Stomach smooth muscle (tissue), 2 donors: ENCODE measurements at regions not wholly inside any gene's neighbourhood (a gene's known extent, or its start where the extent isn't known, plus 50 kb on each side); places are given as distances from the start of the nearest gene placed in this dataset.

Source experiments
- H3K27ac ChIP-seq: one replicate; pipeline ENCODE4 v1.7.0; 2013; ENCODE audit warnings: mild to moderate bottlenecking, low read length, inconsistent platforms
- H3K27me3 ChIP-seq, 2 donors: one replicate each; pipeline ENCODE4 v1.7.0; 2013; ENCODE audit warnings: low read length in 2 of 2; ENCODE audit not compliant: insufficient read depth in 2 of 2, control insufficient read depth in 1 of 2
- H3K36me3 ChIP-seq, 2 donors: one replicate each; pipeline ENCODE4 v1.7.0; 2013; ENCODE audit warnings: low read length in 2 of 2; ENCODE audit not compliant: control insufficient read depth in 2 of 2, insufficient read depth in 2 of 2
- H3K4me1 ChIP-seq: one replicate; pipeline ENCODE4 v1.7.0; 2013; ENCODE audit warnings: low read length; ENCODE audit not compliant: control insufficient read depth, insufficient read depth
- H3K4me3 ChIP-seq, 2 donors: one replicate each; pipeline ENCODE4 v1.7.0; 2013; ENCODE audit warnings: low read length in 2 of 2
- H3K9ac ChIP-seq, 2 donors: one replicate each; pipeline ENCODE4 v1.7.0; 2013; ENCODE audit warnings: low read length in 2 of 2, mild to moderate bottlenecking in 1 of 2
- H3K9me3 ChIP-seq, 2 donors: one replicate each; pipeline ENCODE4 v1.7.0; 2013; ENCODE audit warnings: low read length in 2 of 2; ENCODE audit not compliant: control insufficient read depth in 2 of 2
- donor health status: healthy.
- donor health status: Pancreatic carcinoma.

GRCh38 chr1:102757363-102757762, 351.0 kb downstream of the COL11A1 start:
- Histone ChIP-seq H3K36me3 (no peaks in the 10 kb centered on the region), H3K9ac (no peak overlapping the region), H3K27me3 (no peaks in the 10 kb centered on the region), H3K9me3 (peaks cover 0 to 2% of the 10 kb centered on the region in 2 donors), H3K4me1 (no peaks in the 10 kb centered on the region), H3K4me3 (no peak overlapping the region), H3K27ac (no peak overlapping the region)

- H3K27me3 ChIP-seq, result no peaks in the 10 kb centered on the region
- H3K9me3 ChIP-seq, result peaks cover 0 to 2% of the 10 kb centered on the region in 2 donors
- H3K36me3 ChIP-seq, result no peaks in the 10 kb centered on the region
- H3K4me3 ChIP-seq, result no peak overlapping the region
- no peak overlapping the region for H3K9ac ChIP-seq
- no peak overlapping the region for H3K27ac ChIP-seq
- no peaks in the 10 kb centered on the region for H3K4me1 ChIP-seq
These were observed 357.2 kb downstream of the COL11A1 start for GRCh38 chr1:102751111-102751510.

GRCh38 chr1:102742426-102742825, 365.9 kb downstream of the COL11A1 start:
- Histone ChIP-seq H3K4me1 (no peaks in the 10 kb centered on the region), H3K27ac (no peak overlapping the region), H3K9ac (no peak overlapping the region), H3K4me3 (no peak overlapping the region), H3K36me3 (no peaks in the 10 kb centered on the region), H3K9me3 (no peaks in the 10 kb centered on the region), H3K27me3 (no peaks in the 10 kb centered on the region)

GRCh38 chr1:102733491-102734236, 374.7 kb downstream of the COL11A1 start:
- Histone ChIP-seq H3K27me3 (no peaks in the 10 kb centered on the region), H3K27ac (no peak overlapping the region), H3K4me1 (no peaks in the 10 kb centered on the region), H3K4me3 (no peak overlapping the region), H3K9ac (no peak overlapping the region), H3K36me3 (no peaks in the 10 kb centered on the region), H3K9me3 (no peaks in the 10 kb centered on the region)

- Histone ChIP-seq H3K9ac (no peak overlapping the region), H3K27ac (no peak overlapping the region), H3K36me3 (no peaks in the 10 kb centered on the region), H3K27me3 (no peaks in the 10 kb centered on the region), H3K9me3 (no peaks in the 10 kb centered on the region), H3K4me1 (no peaks in the 10 kb centered on the region), H3K4me3 (no peak overlapping the region)
These were observed 375.4 kb downstream of the COL11A1 start for GRCh38 chr1:102732927-102733326.

- no peaks in the 10 kb centered on the region for H3K9me3 ChIP-seq
- no peak overlapping the region for H3K27ac ChIP-seq
- no peaks in the 10 kb centered on the region for H3K4me1 ChIP-seq
- H3K36me3 ChIP-seq, result no peaks in the 10 kb centered on the region
- H3K27me3 ChIP-seq, result no peaks in the 10 kb centered on the region
- H3K9ac ChIP-seq, result no peak overlapping the region
- H3K4me3 ChIP-seq, result no peak overlapping the region
These were observed 381.9 kb downstream of the COL11A1 start for GRCh38 chr1:102726417-102726816.

- Histone ChIP-seq H3K4me3 (no peak overlapping the region), H3K9ac (no peak overlapping the region), H3K36me3 (no peaks in the 10 kb centered on the region), H3K27ac (no peak overlapping the region), H3K27me3 (no peaks in the 10 kb centered on the region), H3K9me3 (no peaks in the 10 kb centered on the region), H3K4me1 (no peaks in the 10 kb centered on the region)
These were observed 383.6 kb downstream of the COL11A1 start for GRCh38 chr1:102724741-102725140.

- Histone ChIP-seq H3K4me3 (no peak overlapping the region), H3K36me3 (no peaks in the 10 kb centered on the region), H3K27me3 (no peaks in the 10 kb centered on the region), H3K9ac (no peak overlapping the region), H3K27ac (no peak overlapping the region), H3K9me3 (no peaks in the 10 kb centered on the region), H3K4me1 (no peaks in the 10 kb centered on the region)
These were observed 393.2 kb downstream of the COL11A1 start for GRCh38 chr1:102715150-102715549.

GRCh38 chr1:102699524-102699923, 408.8 kb downstream of the COL11A1 start:
- H3K9ac ChIP-seq, result no peak overlapping the region
- H3K4me3 ChIP-seq, result no peak overlapping the region
- H3K9me3 ChIP-seq, result no peaks in the 10 kb centered on the region
- H3K27me3 ChIP-seq, result no peaks in the 10 kb centered on the region
- H3K27ac ChIP-seq, result no peak overlapping the region
- H3K4me1 ChIP-seq, result no peaks in the 10 kb centered on the region
- H3K36me3 ChIP-seq, result no peaks in the 10 kb centered on the region

GRCh38 chr1:102693345-102693744, 415.0 kb downstream of the COL11A1 start:
- peaks cover 0 to 5% of the 10 kb centered on the region in 2 donors for H3K9me3 ChIP-seq
- no peak overlapping the region for H3K27ac ChIP-seq
- no peak overlapping the region for H3K4me3 ChIP-seq
- H3K9ac ChIP-seq, result no peak overlapping the region
- no peaks in the 10 kb centered on the region for H3K4me1 ChIP-seq
- H3K36me3 ChIP-seq, result no peaks in the 10 kb centered on the region
- no peaks in the 10 kb centered on the region for H3K27me3 ChIP-seq

- no peak overlapping the region for H3K27ac ChIP-seq
- H3K9me3 ChIP-seq, result peaks cover 0 to 5% of the 10 kb centered on the region in 2 donors
- no peak overlapping the region for H3K9ac ChIP-seq
- no peaks in the 10 kb centered on the region for H3K27me3 ChIP-seq
- no peak overlapping the region for H3K4me3 ChIP-seq
- no peaks in the 10 kb centered on the region for H3K36me3 ChIP-seq
- H3K4me1 ChIP-seq, result no peaks in the 10 kb centered on the region
These were observed 416.7 kb downstream of the COL11A1 start for GRCh38 chr1:102691592-102692090.
